Psoas muscle (tissue), 7 donors: ENCODE measurements at regions not wholly inside any gene's neighbourhood (a gene's known extent, or its start where the extent isn't known, plus 50 kb on each side); places are given as distances from the start of the nearest gene placed in this dataset.

ENCODE experiments used
- ATAC-seq, 4 donors: fragments of 200-7000 bp; cut with Tn5 transposase; one replicate each; pipeline ENCODE4 v1.9.1; 2020; ENCODE audit warnings: moderate library complexity in 3 of 4, mild to moderate bottlenecking in 2 of 4
- DNase-seq, 2 donors: peaks; one replicate each; pipeline ENCODE4 v3.0.0-alpha.2; 2020
- H3K27ac ChIP-seq: fragments of 200-600 bp; one replicate; pipeline ENCODE4 v1.8.0; 2022
- H3K27me3 ChIP-seq, 3 donors: fragments of 200-600 bp in 1 of 3; one replicate each; pipeline versions ENCODE4 v1.6.1 to v1.8.0; 2013 to 2022; ENCODE audit warnings: low read length in 2 of 3, mild to moderate bottlenecking in 2 of 3, moderate library complexity in 1 of 3; ENCODE audit not compliant: insufficient read depth in 3 of 3
- H3K36me3 ChIP-seq, 2 donors: fragments of 200-600 bp in 1 of 2; one replicate each; pipeline versions ENCODE4 v1.6.1 to v1.8.0; 2013 to 2022; ENCODE audit warnings: low read depth in 1 of 2, mild to moderate bottlenecking in 1 of 2, moderate library complexity in 1 of 2; ENCODE audit not compliant: insufficient read depth in 1 of 2
- H3K4me1 ChIP-seq: fragments of 200-600 bp; one replicate; pipeline ENCODE4 v1.8.0; 2022
- H3K4me3 ChIP-seq: fragments of 200-600 bp; one replicate; pipeline ENCODE4 v1.8.0; 2022; ENCODE audit warnings: mild to moderate bottlenecking
- H3K9me3 ChIP-seq: fragments of 200-600 bp; one replicate; pipeline ENCODE4 v1.8.0; 2022
- WGBS, 3 donors: extraction: QIAGEN DNeasy Blood & Tissue Kit; methylation state at CpG; one replicate each; pipeline versions ENCODE4 v1.1.6 to v1.1.7; 2013; 5-methylcytosine and 5-hydroxymethylcytosine counted together
- intact Hi-C, 2 donors: fragments of 100-400 bp; cut with DNase I; formaldehyde crosslinking; loops; one replicate each; pipeline versions ENCODE4 v1.11.0 to v1.14.2; 2022
- TF ChIP-seq, protein P1 (sequence below): fragments of 200-600 bp; IDR thresholded peaks from one replicate; pipeline ENCODE4 v1.8.0; 2022; ENCODE audit warnings: antibody characterized with exemption
- donor health status: healthy with polysubstance abuse.
- donor health status: DM: no; HTN: no; CAD: no; lungs with moderate emphysema.
- donor health status: Bipolar disorder and iron deficiency.
- donor health status: healthy.
- donor health status: DM: yes; HTN: yes; CAD: no.
- donor health status: DM: no; HTN: no; CAD: no.
- donor health status: DM: yes; HTN: yes; CAD: no.

DNA sequence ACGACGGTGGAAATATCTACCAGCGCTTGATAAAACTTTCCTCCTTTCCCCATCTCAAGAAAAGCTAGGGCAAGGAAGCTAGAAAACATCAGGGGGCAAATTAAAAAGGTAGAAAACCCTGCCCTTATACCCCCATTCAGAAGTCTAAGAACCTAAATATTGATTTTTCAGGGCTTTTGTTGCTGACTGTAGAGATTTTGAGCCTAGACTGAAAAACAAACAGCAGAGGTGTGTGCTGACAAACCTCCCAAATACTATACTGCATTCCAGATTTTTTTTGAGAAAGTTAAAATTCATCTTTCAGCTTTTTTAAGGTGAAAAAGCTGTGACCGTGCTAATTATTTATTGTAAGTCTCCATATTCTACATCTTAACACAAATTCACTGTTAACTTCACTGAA, 478.3 kb upstream of the SOX5 start:
- DNase-seq: no peak
- no peaks in the 10 kb centered on the region for H3K27me3 ChIP-seq
- no peak overlapping the region for H3K4me3 ChIP-seq
- H3K9me3 ChIP-seq: no peaks in the 10 kb centered on the region
- TF ChIP-seq, protein P1, sequence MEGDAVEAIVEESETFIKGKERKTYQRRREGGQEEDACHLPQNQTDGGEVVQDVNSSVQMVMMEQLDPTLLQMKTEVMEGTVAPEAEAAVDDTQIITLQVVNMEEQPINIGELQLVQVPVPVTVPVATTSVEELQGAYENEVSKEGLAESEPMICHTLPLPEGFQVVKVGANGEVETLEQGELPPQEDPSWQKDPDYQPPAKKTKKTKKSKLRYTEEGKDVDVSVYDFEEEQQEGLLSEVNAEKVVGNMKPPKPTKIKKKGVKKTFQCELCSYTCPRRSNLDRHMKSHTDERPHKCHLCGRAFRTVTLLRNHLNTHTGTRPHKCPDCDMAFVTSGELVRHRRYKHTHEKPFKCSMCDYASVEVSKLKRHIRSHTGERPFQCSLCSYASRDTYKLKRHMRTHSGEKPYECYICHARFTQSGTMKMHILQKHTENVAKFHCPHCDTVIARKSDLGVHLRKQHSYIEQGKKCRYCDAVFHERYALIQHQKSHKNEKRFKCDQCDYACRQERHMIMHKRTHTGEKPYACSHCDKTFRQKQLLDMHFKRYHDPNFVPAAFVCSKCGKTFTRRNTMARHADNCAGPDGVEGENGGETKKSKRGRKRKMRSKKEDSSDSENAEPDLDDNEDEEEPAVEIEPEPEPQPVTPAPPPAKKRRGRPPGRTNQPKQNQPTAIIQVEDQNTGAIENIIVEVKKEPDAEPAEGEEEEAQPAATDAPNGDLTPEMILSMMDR: no peak
- 61 to 88% (median 78%) methylated on average over 4 of the region's 4 CpGs for WGBS, 3 donors
- intact Hi-C loops: no loop called here
- no peaks in the 10 kb centered on the region for H3K36me3 ChIP-seq
- no peaks in the 10 kb centered on the region for H3K4me1 ChIP-seq
- ATAC-seq: no peak
- no peak overlapping the region for H3K27ac ChIP-seq

DNA sequence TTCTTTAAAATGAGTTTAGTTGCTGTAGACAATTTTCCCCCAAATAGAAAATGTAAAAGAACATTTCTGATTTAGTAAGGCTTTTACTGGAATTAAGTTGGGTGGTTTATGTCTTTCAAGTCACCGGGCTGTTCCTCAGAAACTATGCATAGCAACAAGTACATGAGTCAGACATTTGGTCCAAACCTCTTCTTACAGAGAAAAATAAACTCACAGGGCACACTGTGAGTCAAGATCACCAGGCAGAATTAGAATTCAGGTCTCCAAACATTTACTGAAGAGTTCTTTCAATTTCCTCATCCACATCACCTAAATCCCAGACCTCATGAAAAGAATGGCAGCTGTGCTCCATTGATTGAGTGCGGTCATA, 476.1 kb upstream of the SOX5 start:
- intact Hi-C loops: no loop called here
- no peak for DNase-seq
- TF ChIP-seq, protein P1: no peak
- no peaks in the 10 kb centered on the region for H3K36me3 ChIP-seq
- H3K9me3 ChIP-seq: no peaks in the 10 kb centered on the region
- no peak overlapping the region for H3K27ac ChIP-seq
- no peak for ATAC-seq
- no peak overlapping the region for H3K4me3 ChIP-seq
- H3K27me3 ChIP-seq: no peaks in the 10 kb centered on the region
- H3K4me1 ChIP-seq: no peaks in the 10 kb centered on the region
- 66 to 76% (median 75%) methylated on average over 2 of the region's 2 CpGs for WGBS, 3 donors

DNA sequence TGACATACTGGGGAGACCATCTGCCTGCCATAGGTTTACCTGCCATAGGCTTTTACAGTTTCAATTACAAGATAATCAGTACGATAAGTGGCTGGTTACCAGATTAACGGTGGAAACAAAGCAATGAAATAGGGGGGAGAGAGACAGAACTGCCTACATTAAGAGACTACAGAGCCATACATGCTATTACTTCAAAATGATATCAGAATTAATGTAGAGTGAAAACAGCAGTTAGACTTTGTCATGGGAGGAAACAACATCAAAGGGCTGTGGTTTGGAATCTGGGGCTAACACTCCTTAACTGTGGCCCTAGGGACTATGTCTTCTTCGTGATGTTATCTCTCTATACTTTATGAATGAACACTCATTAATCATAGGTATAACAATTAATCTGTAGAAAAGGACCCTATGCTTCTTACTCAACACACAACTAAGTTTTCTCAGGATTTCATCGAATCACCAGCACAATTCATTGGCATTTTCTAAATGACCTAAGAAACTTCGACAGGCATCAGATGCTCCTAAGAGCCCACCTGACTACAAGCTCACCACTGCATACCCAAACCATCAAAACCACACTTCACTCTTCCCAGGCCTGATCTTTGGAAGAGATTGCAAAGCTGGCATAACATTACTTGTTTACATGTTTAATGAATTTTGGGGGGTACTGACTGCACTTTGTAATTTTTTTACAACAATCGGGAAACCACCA, 475.6 kb upstream of the SOX5 start:
- Histone ChIP-seq H3K27ac (no peak overlapping the region), H3K9me3 (no peaks in the 10 kb centered on the region), H3K4me3 (no peak overlapping the region), H3K27me3 (no peaks in the 10 kb centered on the region), H3K4me1 (no peaks in the 10 kb centered on the region), H3K36me3 (no peaks in the 10 kb centered on the region)
- TF ChIP-seq, protein P1: no peak
- ATAC-seq (no peak), DNase-seq (no peak)
- intact Hi-C loops: no loop called here
- WGBS, 3 donors: 77 to 80% (median 77%) methylated on average over 6 of the region's 6 CpGs

DNA sequence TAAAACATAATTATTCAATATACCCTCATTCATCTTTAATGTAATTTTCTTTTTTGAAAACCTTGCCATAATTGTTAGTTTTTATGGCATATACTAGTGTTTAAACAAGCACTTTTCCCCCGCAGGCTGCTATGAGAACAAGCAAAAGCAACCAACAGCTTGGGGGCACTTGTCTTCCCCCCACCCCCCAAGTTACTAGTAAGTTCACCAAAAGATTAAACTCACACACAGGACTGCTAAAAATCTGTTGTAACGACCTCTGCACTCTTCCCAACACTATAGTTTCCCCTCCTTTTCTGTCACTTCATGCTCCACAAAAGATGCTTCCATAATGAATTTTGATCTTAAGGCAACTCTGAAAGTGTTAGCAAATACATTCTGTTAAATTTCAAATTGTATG, 474.9 kb upstream of the SOX5 start:
- TF ChIP-seq, protein P1: no peak
- 69 to 74% (median 74%) methylated on average over 2 of the region's 2 CpGs for WGBS, 3 donors
- Histone ChIP-seq H3K4me1 (no peaks in the 10 kb centered on the region), H3K27me3 (no peaks in the 10 kb centered on the region), H3K27ac (no peak overlapping the region), H3K9me3 (no peaks in the 10 kb centered on the region), H3K4me3 (no peak overlapping the region), H3K36me3 (no peaks in the 10 kb centered on the region)
- DNase-seq: no peak
- ATAC-seq: no peak
- intact Hi-C loops: no loop called here

DNA sequence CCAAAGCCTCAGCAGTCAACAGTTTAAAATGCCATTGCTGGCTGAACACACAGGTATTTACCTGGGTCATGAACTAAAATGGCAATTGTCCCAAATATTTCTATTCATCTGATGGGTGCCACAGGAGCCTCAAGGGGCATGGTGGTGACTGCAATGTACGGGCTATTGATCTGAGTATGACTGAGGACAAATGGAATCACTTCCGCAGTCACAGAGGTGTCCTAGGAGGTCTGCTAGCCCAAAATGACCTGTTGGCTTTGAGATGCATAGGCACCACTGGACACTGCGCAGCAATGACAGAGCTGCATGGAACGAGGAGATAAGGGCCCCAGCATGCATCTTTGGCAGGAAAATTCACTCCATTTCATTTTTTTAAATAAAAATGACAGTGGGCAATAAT, 474.1 kb upstream of the SOX5 start:
- no peak for ATAC-seq
- intact Hi-C loops: no loop called here
- WGBS, 3 donors: 84 to 93% (median 86%) methylated on average over 4 of the region's 4 CpGs
- Histone ChIP-seq H3K4me3 (no peak overlapping the region), H3K4me1 (no peaks in the 10 kb centered on the region), H3K36me3 (no peaks in the 10 kb centered on the region), H3K27ac (no peak overlapping the region), H3K9me3 (no peaks in the 10 kb centered on the region), H3K27me3 (no peaks in the 10 kb centered on the region)
- no peak for DNase-seq
- TF ChIP-seq, protein P1: no peak
